HEK293 (cell line): ENCODE measurements at regions not wholly inside any gene's neighbourhood (a gene's known extent, or its start where the extent isn't known, plus 50 kb on each side); places are given as distances from the start of the nearest gene placed in this dataset.

Source experiments
- ZNF138 ChIP-seq: fragments of 450-650 bp; formaldehyde crosslinking; IDR thresholded peaks from 2 replicates; pipeline ENCODE4 v1.5.1; 2016; ENCODE audit warnings: missing biosample characterization, missing genetic modification characterization, borderline replicate concordance
- TF ChIP-seq, protein P1 (sequence below): fragments of 450-650 bp; formaldehyde crosslinking; IDR thresholded peaks from 2 replicates; pipeline ENCODE4 v1.5.1; 2016; ENCODE audit warnings: missing biosample characterization, missing genetic modification characterization

DNA sequence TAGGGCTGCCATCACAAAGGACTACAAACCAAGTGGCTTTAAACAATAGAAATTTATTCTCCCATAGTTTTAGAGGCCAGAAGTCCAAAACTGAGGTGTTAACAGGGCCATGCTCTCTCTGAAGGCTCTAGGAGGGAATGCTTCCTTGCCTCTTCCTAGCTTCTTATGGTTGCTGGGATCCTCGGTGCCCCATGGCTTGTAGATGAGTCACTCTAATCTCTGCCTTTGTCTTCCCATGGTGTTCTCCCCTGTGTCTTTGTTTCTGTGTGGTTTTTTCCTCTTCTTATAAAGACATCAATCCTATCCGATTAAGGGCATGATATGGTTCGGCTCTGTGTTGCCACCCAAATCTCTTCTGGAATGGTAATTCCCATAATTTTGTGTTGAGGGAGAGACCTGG lies 178.8 kb upstream of the NREP start:
- no peak for TF ChIP-seq ZNF138
- TF ChIP-seq, protein P1, sequence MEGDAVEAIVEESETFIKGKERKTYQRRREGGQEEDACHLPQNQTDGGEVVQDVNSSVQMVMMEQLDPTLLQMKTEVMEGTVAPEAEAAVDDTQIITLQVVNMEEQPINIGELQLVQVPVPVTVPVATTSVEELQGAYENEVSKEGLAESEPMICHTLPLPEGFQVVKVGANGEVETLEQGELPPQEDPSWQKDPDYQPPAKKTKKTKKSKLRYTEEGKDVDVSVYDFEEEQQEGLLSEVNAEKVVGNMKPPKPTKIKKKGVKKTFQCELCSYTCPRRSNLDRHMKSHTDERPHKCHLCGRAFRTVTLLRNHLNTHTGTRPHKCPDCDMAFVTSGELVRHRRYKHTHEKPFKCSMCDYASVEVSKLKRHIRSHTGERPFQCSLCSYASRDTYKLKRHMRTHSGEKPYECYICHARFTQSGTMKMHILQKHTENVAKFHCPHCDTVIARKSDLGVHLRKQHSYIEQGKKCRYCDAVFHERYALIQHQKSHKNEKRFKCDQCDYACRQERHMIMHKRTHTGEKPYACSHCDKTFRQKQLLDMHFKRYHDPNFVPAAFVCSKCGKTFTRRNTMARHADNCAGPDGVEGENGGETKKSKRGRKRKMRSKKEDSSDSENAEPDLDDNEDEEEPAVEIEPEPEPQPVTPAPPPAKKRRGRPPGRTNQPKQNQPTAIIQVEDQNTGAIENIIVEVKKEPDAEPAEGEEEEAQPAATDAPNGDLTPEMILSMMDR (tag by site-specific recombination): no peak
